ENCODE measurements at regions not wholly inside any gene's neighbourhood (a gene's known extent, or its start where the extent isn't known, plus 50 kb on each side); places are given as distances from the start of the nearest gene placed in this dataset.

- Mint-ChIP-seq H3K4me3 (no peak overlapping the region), H3K27me3 (peaks cover 14 to 37% of the 10 kb centered on the region in 2 donors), H3K27ac (no peak overlapping the region), H3K36me3 (peaks cover 5% of the 10 kb centered on the region), H3K9me3 (peaks cover 4% of the 10 kb centered on the region), H3K4me1 (ENCODE audit: low read depth in 2 of 2) (peaks cover 0 to 8% of the 10 kb centered on the region in 2 donors)
- ATAC-seq (no peak), DNase-seq (ENCODE audit: low spot score) (no peak)
These were observed 107.3 kb upstream of the APC start for GRCh38 chr5:112630246-112631009.

- ATAC-seq (no peak), DNase-seq (ENCODE audit: low spot score) (no peak)
- peaks cover 4% of the 10 kb centered on the region for H3K9me3 Mint-ChIP-seq
- no peak overlapping the region for H3K4me3 Mint-ChIP-seq
- H3K27ac Mint-ChIP-seq = no peak overlapping the region
- H3K27me3 Mint-ChIP-seq = peaks cover 10 to 19% of the 10 kb centered on the region in 2 donors
- peaks cover 0 to 8% of the 10 kb centered on the region in 2 donors for H3K4me1 Mint-ChIP-seq (ENCODE audit: low read depth in 2 of 2)
- peaks cover 5% of the 10 kb centered on the region for H3K36me3 Mint-ChIP-seq
These were observed 103.5 kb upstream of the APC start for GRCh38 chr5:112634166-112634565.

- ATAC-seq = no peak
- DNase-seq (ENCODE audit: low spot score) = no peak
- Mint-ChIP-seq H3K4me1 (ENCODE audit: low read depth in 2 of 2) (peaks cover 0 to 8% of the 10 kb centered on the region in 2 donors), H3K36me3 (peaks cover 5% of the 10 kb centered on the region), H3K27me3 (peaks cover 6 to 14% of the 10 kb centered on the region in 2 donors), H3K27ac (no peak overlapping the region), H3K9me3 (peaks cover 4% of the 10 kb centered on the region), H3K4me3 (no peak overlapping the region)
These were observed 102.9 kb upstream of the APC start for GRCh38 chr5:112634796-112635195.

- Mint-ChIP-seq H3K27me3 (peaks cover 5 to 9% of the 10 kb centered on the region in 2 donors), H3K9me3 (peaks cover 4% of the 10 kb centered on the region), H3K4me3 (no peak overlapping the region), H3K27ac (no peak overlapping the region), H3K4me1 (ENCODE audit: low read depth in 2 of 2) (peaks cover 0 to 8% of the 10 kb centered on the region in 2 donors), H3K36me3 (peaks cover 5% of the 10 kb centered on the region)
- DNase-seq (ENCODE audit: low spot score) (no peak), ATAC-seq (no peak)
These were observed 102.4 kb upstream of the APC start for GRCh38 chr5:112635276-112635675.

- Mint-ChIP-seq H3K4me1 (ENCODE audit: low read depth in 2 of 2) (peaks cover 0 to 8% of the 10 kb centered on the region in 2 donors), H3K27ac (no peak overlapping the region), H3K36me3 (peaks cover 5% of the 10 kb centered on the region), H3K27me3 (peaks cover 1 to 8% of the 10 kb centered on the region in 2 donors), H3K4me3 (no peak overlapping the region), H3K9me3 (peaks cover 4% of the 10 kb centered on the region)
- peak in 1 of 2 donors; percentile 55 for ATAC-seq
- no peak for DNase-seq (ENCODE audit: low spot score)
These were observed 101.6 kb upstream of the APC start for GRCh38 chr5:112635771-112636731.

- DNase-seq (ENCODE audit: low spot score) = no peak
These were observed 100.9 kb upstream of the APC start for GRCh38 chr5:112636751-112637150.

GRCh38 chr5:112637343-112637742 lies 100.3 kb upstream of the APC start:
- Mint-ChIP-seq H3K4me3 (no peak overlapping the region), H3K9me3 (peaks cover 4% of the 10 kb centered on the region), H3K27ac (no peak overlapping the region), H3K36me3 (no peaks in the 10 kb centered on the region), H3K27me3 (peaks cover 0 to 8% of the 10 kb centered on the region in 2 donors), H3K4me1 (ENCODE audit: low read depth in 2 of 2) (peaks cover 0 to 8% of the 10 kb centered on the region in 2 donors)
- DNase-seq (ENCODE audit: low spot score) = no peak
- ATAC-seq = no peak

More at GRCh38 chr5:112636751-112637150, 100.9 kb upstream of the APC start:
- Mint-ChIP-seq H3K27ac (no peak overlapping the region), H3K27me3 (peaks cover 0 to 8% of the 10 kb centered on the region in 2 donors), H3K4me1 (ENCODE audit: low read depth in 2 of 2) (peaks cover 0 to 8% of the 10 kb centered on the region in 2 donors), H3K4me3 (no peak overlapping the region), H3K9me3 (peaks cover 4% of the 10 kb centered on the region), H3K36me3 (peaks cover 4% of the 10 kb centered on the region)
- no peak for ATAC-seq

GRCh38 chr5:112640546-112640945 lies 97.1 kb upstream of the APC start:
- Mint-ChIP-seq H3K27me3 (peaks cover 0 to 9% of the 10 kb centered on the region in 2 donors), H3K36me3 (no peaks in the 10 kb centered on the region), H3K9me3 (no peaks in the 10 kb centered on the region), H3K4me3 (no peak overlapping the region), H3K4me1 (ENCODE audit: low read depth in 2 of 2) (no peaks in the 10 kb centered on the region), H3K27ac (no peak overlapping the region)
- ATAC-seq (no peak), DNase-seq (ENCODE audit: low spot score) (no peak)

- Mint-ChIP-seq H3K27ac (no peak overlapping the region), H3K4me3 (no peak overlapping the region), H3K27me3 (peaks cover 0 to 9% of the 10 kb centered on the region in 2 donors), H3K36me3 (no peaks in the 10 kb centered on the region), H3K9me3 (no peaks in the 10 kb centered on the region), H3K4me1 (ENCODE audit: low read depth in 2 of 2) (peaks cover 0 to 3% of the 10 kb centered on the region in 2 donors)
- no peak for DNase-seq (ENCODE audit: low spot score)
- no peak for ATAC-seq
These were observed 96.1 kb upstream of the APC start for GRCh38 chr5:112641515-112642110.

GRCh38 chr5:112642885-112643284 lies 94.8 kb upstream of the APC start:
- DNase-seq (ENCODE audit: low spot score) (no peak), ATAC-seq (no peak)
- Mint-ChIP-seq H3K4me3 (no peak overlapping the region), H3K27me3 (peaks cover 0 to 12% of the 10 kb centered on the region in 2 donors), H3K9me3 (no peaks in the 10 kb centered on the region), H3K27ac (no peak overlapping the region), H3K4me1 (ENCODE audit: low read depth in 2 of 2) (peaks cover 0 to 6% of the 10 kb centered on the region in 2 donors), H3K36me3 (no peaks in the 10 kb centered on the region)

- no peak for DNase-seq (ENCODE audit: low spot score)
- no peaks in the 10 kb centered on the region for H3K9me3 Mint-ChIP-seq
- H3K27ac Mint-ChIP-seq = no peak overlapping the region
- peaks cover 0 to 6% of the 10 kb centered on the region in 2 donors for H3K4me1 Mint-ChIP-seq (ENCODE audit: low read depth in 2 of 2)
- no peak overlapping the region for H3K4me3 Mint-ChIP-seq
- H3K36me3 Mint-ChIP-seq = no peaks in the 10 kb centered on the region
- peaks cover 4 to 15% of the 10 kb centered on the region in 2 donors for H3K27me3 Mint-ChIP-seq
- ATAC-seq = no peak
These were observed 94.2 kb upstream of the APC start for GRCh38 chr5:112643339-112643971.

- ATAC-seq = no peak
- Mint-ChIP-seq H3K27me3 (peaks cover 13 to 19% of the 10 kb centered on the region in 2 donors), H3K27ac (no peak overlapping the region), H3K4me1 (ENCODE audit: low read depth in 2 of 2) (peaks cover 0 to 6% of the 10 kb centered on the region in 2 donors), H3K4me3 (no peak overlapping the region), H3K9me3 (no peaks in the 10 kb centered on the region), H3K36me3 (no peaks in the 10 kb centered on the region)
- no peak for DNase-seq (ENCODE audit: low spot score)
These were observed 91.3 kb upstream of the APC start for GRCh38 chr5:112646139-112646936.

Data from natural killer cell treated with Interleukin-12 subunit alpha and Interleukin-12 subunit beta and Interleukin-15 and Interleukin-18, amount 100 ng/mL, for 72 hours (primary cell).